ENCODE measurements at regions not wholly inside any gene's neighbourhood (a gene's known extent, or its start where the extent isn't known, plus 50 kb on each side); places are given as distances from the start of the nearest gene placed in this dataset.

- DNase-seq (ENCODE audit: low read depth): no peak
Measured at GRCh38 chr1:57925226-57925625, 501.4 kb upstream of the DAB1 start.

- no peak for DNase-seq (ENCODE audit: low read depth)
Measured at GRCh38 chr1:57922130-57922529, 498.3 kb upstream of the DAB1 start.

- no peak for DNase-seq (ENCODE audit: low read depth)
Measured at GRCh38 chr1:57916041-57916440, 492.2 kb upstream of the DAB1 start.

GRCh38 chr1:57911427-57911826, 487.6 kb upstream of the DAB1 start:
- DNase-seq (ENCODE audit: low read depth): no peak

GRCh38 chr1:57910782-57911181, 486.9 kb upstream of the DAB1 start:
- DNase-seq (ENCODE audit: low read depth): no peak

- DNase-seq (ENCODE audit: low read depth): no peak
Measured at GRCh38 chr1:57910305-57910704, 486.4 kb upstream of the DAB1 start.

- no peak for DNase-seq (ENCODE audit: low read depth)
Measured at GRCh38 chr1:57908147-57908890, 484.5 kb upstream of the DAB1 start.

GRCh38 chr1:57901208-57901919, 477.5 kb upstream of the DAB1 start:
- DNase-seq (ENCODE audit: low read depth): no peak

GRCh38 chr1:57898531-57898930, 474.7 kb upstream of the DAB1 start:
- DNase-seq (ENCODE audit: low read depth): no peak

GRCh38 chr1:57897581-57897980, 473.7 kb upstream of the DAB1 start:
- no peak for DNase-seq (ENCODE audit: low read depth)

- no peak for DNase-seq (ENCODE audit: low read depth)
Measured at GRCh38 chr1:57894315-57894714, 470.5 kb upstream of the DAB1 start.

- DNase-seq (ENCODE audit: low read depth): no peak
Measured at GRCh38 chr1:57889676-57890320, 465.9 kb upstream of the DAB1 start.

- DNase-seq (ENCODE audit: low read depth): no peak
Measured at GRCh38 chr1:57887964-57888491, 464.2 kb upstream of the DAB1 start.

- DNase-seq (ENCODE audit: low read depth): no peak
Measured at GRCh38 chr1:57886376-57886775, 462.5 kb upstream of the DAB1 start.

GRCh38 chr1:57883642-57883995, 459.8 kb upstream of the DAB1 start:
- DNase-seq (ENCODE audit: low read depth): no peak

GRCh38 chr1:57882934-57883641, 459.2 kb upstream of the DAB1 start:
- no peak for DNase-seq (ENCODE audit: low read depth)

GRCh38 chr1:57882072-57882471, 458.2 kb upstream of the DAB1 start:
- DNase-seq (ENCODE audit: low read depth): no peak

- no peak for DNase-seq (ENCODE audit: low read depth)
Measured at GRCh38 chr1:57881639-57882038, 457.8 kb upstream of the DAB1 start.

GRCh38 chr1:57879700-57880099, 455.8 kb upstream of the DAB1 start:
- DNase-seq (ENCODE audit: low read depth): no peak

- DNase-seq (ENCODE audit: low read depth): no peak
Measured at GRCh38 chr1:57874418-57874877, 450.6 kb upstream of the DAB1 start.

- no peak for DNase-seq (ENCODE audit: low read depth)
Measured at GRCh38 chr1:57872913-57873312, 449.1 kb upstream of the DAB1 start.

GRCh38 chr1:57868908-57869307, 445.0 kb upstream of the DAB1 start:
- no peak for DNase-seq (ENCODE audit: low read depth)

Data from CMK (cell line).